ENCODE measurements at regions not wholly inside any gene's neighbourhood (a gene's known extent, or its start where the extent isn't known, plus 50 kb on each side); places are given as distances from the start of the nearest gene placed in this dataset.

- H3K4me3 ChIP-seq (replicated peaks; ENCODE audit: low read depth, low read length): no peak overlapping the region
- no peak for DNase-seq (ENCODE audit: extremely low read depth, insufficient read length)
- no peaks in the 10 kb centered on the region for H3K27me3 ChIP-seq (replicated peaks; ENCODE audit: control insufficient read depth, insufficient read depth, low read length)
- no peaks in the 10 kb centered on the region for H3K36me3 ChIP-seq (ENCODE audit: control insufficient read depth, insufficient read depth, low read length)
- TF ChIP-seq CTCF (IDR thresholded peaks at IDR 0.05; ENCODE audit: insufficient read depth, low read length, poor library complexity, severe bottlenecking): no peak
Observed at GRCh38 chr13:29906432-29907011, 56.1 kb upstream of the UBL3 start.

GRCh38 chr13:29905845-29906244 is 55.4 kb upstream of the UBL3 start:
- no peak for TF ChIP-seq CTCF (IDR thresholded peaks at IDR 0.05; ENCODE audit: insufficient read depth, low read length, poor library complexity, severe bottlenecking)
- no peaks in the 10 kb centered on the region for H3K36me3 ChIP-seq (ENCODE audit: control insufficient read depth, insufficient read depth, low read length)
- H3K4me3 ChIP-seq (replicated peaks; ENCODE audit: low read depth, low read length): no peak overlapping the region
- H3K27me3 ChIP-seq (replicated peaks; ENCODE audit: control insufficient read depth, insufficient read depth, low read length): no peaks in the 10 kb centered on the region
- no peak for DNase-seq (ENCODE audit: extremely low read depth, insufficient read length)

- Histone ChIP-seq H3K4me3 (replicated peaks; ENCODE audit: low read depth, low read length) (no peak overlapping the region), H3K36me3 (ENCODE audit: control insufficient read depth, insufficient read depth, low read length) (no peaks in the 10 kb centered on the region), H3K27me3 (replicated peaks; ENCODE audit: control insufficient read depth, insufficient read depth, low read length) (no peaks in the 10 kb centered on the region)
- DNase-seq (ENCODE audit: extremely low read depth, insufficient read length): no peak
- no peak for TF ChIP-seq CTCF (IDR thresholded peaks at IDR 0.05; ENCODE audit: insufficient read depth, low read length, poor library complexity, severe bottlenecking)
Observed at GRCh38 chr13:29903996-29904395, 53.6 kb upstream of the UBL3 start.

- TF ChIP-seq CTCF (IDR thresholded peaks at IDR 0.05; ENCODE audit: insufficient read depth, low read length, poor library complexity, severe bottlenecking): no peak
- no peaks in the 10 kb centered on the region for H3K36me3 ChIP-seq (ENCODE audit: control insufficient read depth, insufficient read depth, low read length)
- H3K27me3 ChIP-seq (replicated peaks; ENCODE audit: control insufficient read depth, insufficient read depth, low read length): no peaks in the 10 kb centered on the region
- H3K4me3 ChIP-seq (replicated peaks; ENCODE audit: low read depth, low read length): no peak overlapping the region
- no peak for DNase-seq (ENCODE audit: extremely low read depth, insufficient read length)
Observed at GRCh38 chr13:29903543-29903942, 53.1 kb upstream of the UBL3 start.

- no peak for DNase-seq (ENCODE audit: extremely low read depth, insufficient read length)
- H3K36me3 ChIP-seq (ENCODE audit: control insufficient read depth, insufficient read depth, low read length): no peaks in the 10 kb centered on the region
- no peak overlapping the region for H3K4me3 ChIP-seq (replicated peaks; ENCODE audit: low read depth, low read length)
- no peaks in the 10 kb centered on the region for H3K27me3 ChIP-seq (replicated peaks; ENCODE audit: control insufficient read depth, insufficient read depth, low read length)
- no peak for TF ChIP-seq CTCF (IDR thresholded peaks at IDR 0.05; ENCODE audit: insufficient read depth, low read length, poor library complexity, severe bottlenecking)
Observed at GRCh38 chr13:29902632-29903305, 52.4 kb upstream of the UBL3 start.
